NCI-H2029 treated with DMSO at 0.1 percent for 48 hours (cell line): ENCODE measurements at regions not wholly inside any gene's neighbourhood (a gene's known extent, or its start where the extent isn't known, plus 50 kb on each side); places are given as distances from the start of the nearest gene placed in this dataset.
A peak's percentile ranks its signal among the peaks of the same experiment; 100 is the strongest.
"Not testable (repeated sequence)": the region's sequence is repeated elsewhere in the genome, so short reads cannot be mapped to it uniquely, and the experiment has no call there.

Experiments used
- DNase-seq: peaks from one replicate; lab custom pipeline; 2025; lab: John Stamatoyannopoulos, UW

DNA sequence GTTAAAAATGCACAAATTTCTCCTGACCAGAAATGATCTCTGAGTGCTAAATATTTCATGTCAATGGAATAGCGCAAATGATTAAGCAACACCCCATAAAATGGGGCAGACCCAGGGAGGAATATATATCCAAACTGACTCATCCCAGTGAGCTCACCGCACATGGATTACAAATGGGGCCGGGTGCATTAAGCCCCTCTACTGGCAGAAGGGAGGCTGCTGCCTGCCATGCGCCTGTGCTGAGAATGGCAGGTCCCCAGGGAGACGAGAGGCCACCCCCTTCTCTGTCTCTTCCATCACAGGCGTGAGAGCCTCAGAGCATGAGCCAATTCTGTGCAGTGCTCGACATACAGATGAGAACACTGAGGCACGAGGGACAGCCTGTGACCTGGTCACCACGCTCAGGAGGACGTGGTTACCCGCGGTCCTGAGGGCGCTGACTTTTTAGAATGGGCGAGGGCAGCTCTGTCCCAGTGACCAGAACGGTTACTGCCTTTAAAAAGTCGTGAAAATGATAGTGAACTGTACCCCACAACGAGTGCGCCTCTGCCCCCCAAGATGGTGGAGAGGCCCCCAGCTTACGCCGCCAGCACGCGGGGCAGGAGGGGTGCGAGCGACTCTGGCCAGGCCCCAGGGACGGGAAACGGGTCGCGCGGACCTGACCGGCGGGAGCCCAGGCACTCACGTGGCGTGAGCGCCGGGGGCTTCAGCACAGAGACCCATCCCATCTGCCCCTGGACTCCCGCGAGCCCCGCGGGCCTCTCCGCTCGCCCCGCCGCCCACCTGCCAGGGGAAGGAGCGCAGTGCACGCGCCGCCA lies 130.2 kb upstream of the ALDH3B2 start:
- not testable (repeated sequence) for DNase-seq

- not testable (repeated sequence) for DNase-seq
These were observed 129.1 kb upstream of the ALDH3B2 start for GRCh38 chr11:67803519-67803918.

GRCh38 chr11:67803055-67803454 lies 128.6 kb upstream of the ALDH3B2 start:
- DNase-seq = not testable (repeated sequence)

DNA sequence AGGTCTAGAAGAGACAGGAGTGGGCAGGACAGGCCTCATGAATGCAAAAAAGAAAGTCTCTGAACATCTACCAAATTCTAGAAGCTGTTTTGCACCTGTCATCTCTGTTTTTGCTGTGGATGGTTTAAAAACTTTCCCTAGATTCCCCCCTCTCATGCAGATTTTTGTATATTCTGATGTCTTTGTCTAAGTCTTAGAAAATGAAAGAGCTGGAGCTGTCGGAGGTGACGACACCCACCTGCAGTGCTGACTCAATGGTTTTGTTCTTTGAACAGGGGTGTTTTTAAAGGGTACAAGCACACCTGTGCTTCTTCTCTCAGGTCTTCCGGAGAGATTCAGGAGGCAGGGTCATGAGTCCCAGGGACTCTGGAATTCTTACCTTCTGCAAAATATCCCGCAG lies 128.2 kb upstream of the ALDH3B2 start:
- not testable (repeated sequence) for DNase-seq

GRCh38 chr11:67801397-67801796 lies 127.0 kb upstream of the ALDH3B2 start:
- DNase-seq = not testable (repeated sequence)

DNA sequence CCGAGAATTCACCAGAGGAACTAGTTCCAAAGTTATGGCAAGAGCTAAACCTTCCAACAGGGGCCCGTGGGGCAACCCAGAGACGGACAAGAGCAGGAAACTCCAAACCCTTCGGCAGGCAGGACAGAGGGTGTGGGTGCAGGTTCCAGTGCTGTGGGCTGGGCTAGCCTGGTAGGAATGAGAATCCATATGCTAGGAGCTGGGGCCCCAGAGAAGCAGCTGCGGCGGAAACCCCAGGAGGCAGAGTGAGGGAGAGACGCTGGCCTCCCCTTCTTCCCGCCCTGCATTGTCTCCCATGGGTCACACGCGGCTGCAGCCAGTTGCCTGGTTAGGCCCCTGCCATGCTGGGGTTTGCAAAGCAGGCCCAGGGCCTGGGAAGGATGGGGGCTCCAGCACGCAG lies 126.2 kb upstream of the ALDH3B2 start:
- not testable (repeated sequence) for DNase-seq

GRCh38 chr11:67799808-67800207 lies 125.4 kb upstream of the ALDH3B2 start:
- not testable (repeated sequence) for DNase-seq

- not testable (repeated sequence) for DNase-seq
These were observed 123.5 kb upstream of the ALDH3B2 start for GRCh38 chr11:67797726-67798521.

DNA sequence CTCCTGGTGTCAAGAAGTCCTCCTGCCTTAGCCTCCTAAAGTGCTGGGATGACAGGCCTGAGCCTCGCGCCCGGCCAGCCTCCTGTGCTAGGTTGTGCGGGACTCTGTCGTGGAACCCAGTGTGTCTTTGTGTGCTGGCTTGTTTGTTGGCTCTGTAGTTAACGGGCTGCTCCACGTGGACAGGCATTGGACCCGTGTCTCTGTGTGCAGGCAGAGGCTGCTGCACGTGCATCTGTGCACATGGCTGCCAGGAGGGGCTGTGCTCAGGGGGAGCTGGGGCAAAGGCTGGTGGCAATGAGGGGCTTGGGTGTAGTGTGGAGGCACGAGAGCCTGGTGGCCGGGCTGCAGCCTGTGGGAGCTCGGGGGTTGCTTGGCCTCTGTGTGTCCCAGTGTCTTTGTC lies 121.3 kb upstream of the ALDH3B2 start:
- DNase-seq = no peak

DNA sequence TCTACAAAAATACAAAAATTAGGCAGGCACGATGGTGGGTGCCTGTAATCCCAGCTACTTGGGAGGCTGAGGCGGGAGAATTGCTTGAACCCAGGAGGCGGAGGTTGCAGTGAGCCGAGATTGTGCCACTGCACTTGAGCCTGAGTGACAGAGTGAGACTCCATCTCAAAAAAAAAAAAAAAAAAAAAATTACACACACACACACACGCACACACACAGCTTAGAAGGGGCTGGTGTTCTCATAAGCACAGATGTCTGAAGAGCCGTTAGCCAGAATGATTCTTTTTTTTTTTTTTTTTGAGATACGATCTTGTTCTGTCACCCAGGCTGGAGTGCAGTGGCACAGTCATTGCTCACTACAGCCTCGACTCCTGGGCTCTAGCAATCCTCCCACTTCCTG lies 119.3 kb upstream of the ALDH3B2 start:
- DNase-seq = not testable (repeated sequence)

DNA sequence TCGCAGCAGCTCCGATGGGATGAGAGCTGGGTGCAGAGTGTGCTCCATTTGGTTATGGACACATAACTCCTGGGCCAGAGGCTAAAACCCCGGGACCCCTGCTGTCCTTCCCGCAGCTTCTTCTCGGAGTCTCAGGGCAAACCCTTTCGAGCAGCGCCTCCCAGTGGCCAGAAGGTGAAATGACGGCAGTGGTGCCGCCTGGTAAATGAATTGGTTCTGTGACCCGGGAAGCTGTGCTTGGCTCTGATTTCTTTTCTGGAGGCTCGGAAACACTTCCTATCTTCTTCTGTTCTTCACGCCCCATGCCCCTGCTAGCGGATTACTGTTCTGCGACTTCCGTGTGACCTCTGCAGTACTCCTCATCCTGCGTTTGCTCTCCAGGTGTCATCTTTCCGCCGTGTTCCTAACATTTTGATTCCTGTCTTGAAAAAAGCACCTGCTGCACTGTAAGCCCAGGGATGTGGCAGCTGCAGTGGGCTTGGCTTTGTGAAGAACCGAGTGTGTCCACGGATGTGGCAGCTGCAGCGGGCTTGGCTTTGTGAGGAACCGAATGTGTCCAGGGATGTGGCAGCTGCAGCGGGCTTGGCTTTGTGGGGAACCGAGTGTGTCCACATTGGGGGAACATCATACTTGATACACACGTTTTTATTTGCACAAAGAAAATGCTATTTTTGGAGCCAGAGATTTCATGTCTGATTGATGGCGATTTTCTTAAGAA lies 118.0 kb upstream of the ALDH3B2 start:
- not testable (repeated sequence) for DNase-seq

DNA sequence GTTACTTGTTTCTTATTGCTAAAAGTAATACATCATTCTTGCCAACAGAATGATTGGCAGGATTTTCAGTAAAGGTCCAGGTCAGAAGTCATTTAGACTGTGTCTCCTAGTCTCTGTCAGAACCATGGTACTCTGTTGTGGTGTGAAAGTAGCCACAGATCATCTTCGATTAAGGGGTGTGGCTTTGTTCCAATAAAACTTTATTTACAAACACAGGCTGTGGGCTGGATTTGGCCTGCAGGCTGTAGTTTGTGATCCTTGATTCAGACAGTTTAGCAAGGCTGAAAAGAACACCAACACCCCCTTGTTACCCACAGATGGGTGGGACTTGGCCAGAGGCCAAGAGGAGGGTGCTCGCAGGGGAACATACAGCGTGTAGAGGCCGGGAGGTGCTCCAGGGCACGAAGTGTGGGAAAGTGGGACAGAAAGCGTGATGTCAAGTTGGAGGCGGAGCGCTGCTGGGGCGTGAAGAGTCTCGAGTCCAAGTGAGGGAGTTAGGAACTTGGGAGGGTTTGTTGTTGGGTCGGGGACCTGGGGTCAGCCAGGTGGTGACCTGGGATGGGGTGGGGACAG lies 117.3 kb upstream of the ALDH3B2 start:
- peak; percentile 24 for DNase-seq

DNA sequence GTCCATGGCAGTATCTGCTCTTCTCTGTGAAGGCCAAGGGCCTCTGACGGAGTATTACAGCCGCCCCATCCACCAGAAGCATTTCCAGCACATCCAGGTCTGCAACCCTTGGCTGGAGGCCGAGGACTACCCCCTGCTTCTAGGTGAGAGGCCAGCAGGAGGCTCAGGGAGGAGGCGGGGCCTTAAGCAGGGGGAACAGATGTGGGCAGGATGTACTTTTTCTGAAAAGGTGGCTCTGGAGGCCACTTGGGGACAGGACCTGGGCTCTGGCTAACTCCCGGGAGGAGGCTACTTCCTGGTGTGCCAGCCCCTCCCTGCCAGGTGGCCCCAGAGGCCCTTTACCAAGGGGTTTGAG lies 113.9 kb upstream of the ALDH3B2 start:
- DNase-seq = not testable (repeated sequence)

GRCh38 chr11:67787681-67788340 lies 113.4 kb upstream of the ALDH3B2 start:
- not testable (repeated sequence) for DNase-seq

DNA sequence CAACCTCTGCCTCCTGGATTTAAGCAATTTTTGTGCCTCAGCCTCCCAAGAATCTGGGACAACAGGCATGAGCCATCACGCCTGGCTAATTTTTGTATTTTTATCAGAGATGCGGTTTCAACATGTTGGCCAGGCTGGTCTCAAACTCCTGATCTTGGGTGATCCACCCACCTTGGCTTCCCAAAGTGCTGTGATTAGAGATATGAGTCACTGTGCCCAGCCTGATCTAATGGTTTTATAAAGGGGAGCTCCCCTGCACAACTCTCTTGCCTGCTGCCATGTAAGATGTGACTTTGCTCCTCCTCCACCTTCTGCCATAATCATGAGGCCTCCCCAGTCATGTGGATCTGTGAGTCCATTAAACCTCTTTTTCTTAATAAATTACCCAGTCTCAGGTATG lies 107.5 kb upstream of the ALDH3B2 start:
- DNase-seq = not testable (repeated sequence)

DNA sequence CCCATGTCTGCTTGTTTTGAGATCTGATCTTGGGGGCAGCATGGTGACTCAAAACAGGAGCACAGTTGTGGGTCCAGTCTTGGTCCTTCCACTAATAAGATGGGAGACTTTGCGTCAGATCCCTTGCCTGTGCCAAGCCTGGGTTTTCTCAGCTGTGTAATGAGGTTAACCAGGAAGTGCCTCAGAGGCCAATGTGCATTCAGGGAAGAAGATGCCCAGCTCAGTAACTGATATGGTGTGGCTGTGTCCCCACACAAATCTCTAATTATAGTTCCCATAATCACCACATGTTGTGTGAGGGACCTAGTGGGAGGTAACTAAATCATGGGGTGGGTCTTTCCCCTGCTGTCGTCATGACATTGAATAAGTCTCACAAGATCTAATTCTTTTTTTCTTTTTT lies 107.1 kb upstream of the ALDH3B2 start:
- not testable (repeated sequence) for DNase-seq

GRCh38 chr11:67780056-67780455 lies 105.6 kb upstream of the ALDH3B2 start:
- DNase-seq = no peak

- DNase-seq = not testable (repeated sequence)
These were observed 104.9 kb upstream of the ALDH3B2 start for GRCh38 chr11:67779189-67779875.

DNA sequence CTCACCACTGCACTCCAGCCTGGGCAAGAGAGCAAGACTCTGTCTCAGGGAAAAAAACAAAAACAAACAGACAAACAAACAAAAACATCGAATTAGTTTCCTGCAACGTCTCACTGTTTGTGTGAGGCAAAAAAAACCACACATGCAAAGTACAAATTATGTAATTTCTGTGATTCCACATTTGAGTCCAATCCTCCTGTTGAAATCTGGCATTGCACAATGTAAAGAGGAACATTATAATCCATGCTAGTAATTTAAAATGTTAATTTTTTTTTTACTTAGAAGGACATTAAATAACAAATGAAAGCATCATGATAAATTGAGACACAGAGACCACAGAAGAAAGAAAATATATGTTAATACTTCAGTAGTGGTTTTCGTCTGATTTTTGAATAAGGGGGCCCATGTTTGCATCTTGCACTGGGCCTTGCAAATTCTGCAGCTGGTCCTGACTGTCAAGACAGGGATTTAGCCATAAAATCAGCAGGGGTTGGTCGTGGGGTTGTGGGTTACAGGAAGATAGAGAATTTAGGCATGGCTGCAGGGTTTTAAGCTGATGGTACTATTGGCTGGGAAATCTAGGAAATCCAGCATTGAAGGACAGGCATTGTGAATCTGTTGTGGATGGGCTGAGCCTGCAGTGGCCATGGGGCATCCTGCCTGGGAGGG lies 102.6 kb upstream of the ALDH3B2 start:
- no peak for DNase-seq

DNA sequence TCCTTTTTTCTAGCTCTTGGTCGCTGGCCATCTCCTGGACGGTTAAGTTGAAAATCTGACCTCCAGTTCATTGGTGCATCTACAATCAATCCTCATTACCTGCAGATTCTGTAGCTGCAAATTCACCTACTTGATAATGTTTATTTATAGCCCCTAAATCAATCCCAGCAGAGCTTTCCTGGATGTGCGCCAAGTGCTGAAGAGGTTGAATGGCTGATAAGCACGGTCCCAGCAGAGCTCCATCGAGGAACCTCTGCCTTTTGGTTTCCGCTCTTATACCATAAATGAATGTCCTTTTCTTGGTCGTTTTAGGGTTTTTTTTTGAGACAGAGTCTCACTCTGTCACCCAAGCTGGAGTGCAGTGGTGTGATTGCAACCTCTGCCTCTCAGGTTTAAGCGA lies 99.8 kb upstream of the ALDH3B2 start:
- DNase-seq = not testable (repeated sequence)
